Ishikawa (cell line): ENCODE measurements at regions not wholly inside any gene's neighbourhood (a gene's known extent, or its start where the extent isn't known, plus 50 kb on each side); places are given as distances from the start of the nearest gene placed in this dataset.

ENCODE experiments used
- CEBPB ChIP-seq: IDR thresholded peaks from 2 replicates; pipeline ENCODE4 v1.6.1; 2012
- CREB1 ChIP-seq: IDR thresholded peaks from 2 replicates; pipeline ENCODE4 v1.6.1; 2012; ENCODE audit warnings: low read depth
- EGR1 ChIP-seq: IDR thresholded peaks from 2 replicates; pipeline ENCODE4 v1.6.1; 2012
- EP300 ChIP-seq: IDR thresholded peaks from 2 replicates; pipeline ENCODE4 v1.6.1; 2012; ENCODE audit warnings: borderline replicate concordance
- FOXM1 ChIP-seq: IDR thresholded peaks from 2 replicates; pipeline ENCODE4 v1.6.1; 2012; ENCODE audit warnings: low read depth, borderline replicate concordance
- MAX ChIP-seq: IDR thresholded peaks from 2 replicates; pipeline ENCODE4 v1.6.1; 2012
- NFIC ChIP-seq: IDR thresholded peaks from 2 replicates; pipeline ENCODE4 v1.6.1; 2012
- RAD21 ChIP-seq: IDR thresholded peaks from 2 replicates; pipeline ENCODE4 v1.6.1; 2012; ENCODE audit warnings: low read depth
- REST ChIP-seq: IDR thresholded peaks from 2 replicates; pipeline ENCODE4 v1.6.1; 2012; ENCODE audit warnings: low read depth, mild to moderate bottlenecking
- TAF1 ChIP-seq: IDR thresholded peaks from 2 replicates; pipeline ENCODE4 v1.6.1; 2012; ENCODE audit warnings: low read depth, mild to moderate bottlenecking
- TCF12 ChIP-seq: IDR thresholded peaks from 2 replicates; pipeline ENCODE4 v1.6.1; 2012; ENCODE audit warnings: low read depth
- TEAD4 ChIP-seq: IDR thresholded peaks from 2 replicates; pipeline ENCODE4 v1.6.1; 2012
- YY1 ChIP-seq: IDR thresholded peaks from 2 replicates; pipeline ENCODE4 v1.6.1; 2012; ENCODE audit warnings: low read depth
- ZBTB7A ChIP-seq: IDR thresholded peaks from 2 replicates; pipeline ENCODE4 v1.6.1; 2012; ENCODE audit warnings: low read depth
- TF ChIP-seq, protein P1 (sequence below): IDR thresholded peaks from 2 replicates; pipeline ENCODE4 v1.6.1; 2012

- TF ChIP-seq, protein P1, sequence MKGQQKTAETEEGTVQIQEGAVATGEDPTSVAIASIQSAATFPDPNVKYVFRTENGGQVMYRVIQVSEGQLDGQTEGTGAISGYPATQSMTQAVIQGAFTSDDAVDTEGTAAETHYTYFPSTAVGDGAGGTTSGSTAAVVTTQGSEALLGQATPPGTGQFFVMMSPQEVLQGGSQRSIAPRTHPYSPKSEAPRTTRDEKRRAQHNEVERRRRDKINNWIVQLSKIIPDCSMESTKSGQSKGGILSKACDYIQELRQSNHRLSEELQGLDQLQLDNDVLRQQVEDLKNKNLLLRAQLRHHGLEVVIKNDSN: no peak
- TF ChIP-seq CREB1: no peak
Observed at GRCh38 chr1:116292929-116293725, 79.9 kb upstream of the ATP1A1 start.

GRCh38 chr1:116297495-116298212 lies 75.4 kb upstream of the ATP1A1 start:
- TF ChIP-seq TAF1: no peak
- TF ChIP-seq, protein P1: no peak

- TF ChIP-seq REST (no peak), MAX (no peak), NFIC (0 out of 2 replicates have a peak, but pooled peaks have one; percentile 10), TCF12 (no peak), FOXM1 (no peak), EP300 (peak; percentile 15; the same call in 1 of the 2 replicates), CREB1 (no peak), TEAD4 (no peak), YY1 (no peak), TAF1 (no peak), EGR1 (no peak), ZBTB7A (no peak), CEBPB (0 out of 2 replicates have a peak, but pooled peaks have one; percentile 12), RAD21 (no peak; the same call in 1 of the 2 replicates)
- TF ChIP-seq, protein P1: no peak
Observed at GRCh38 chr1:116298746-116299145, 74.3 kb upstream of the ATP1A1 start.

DNA sequence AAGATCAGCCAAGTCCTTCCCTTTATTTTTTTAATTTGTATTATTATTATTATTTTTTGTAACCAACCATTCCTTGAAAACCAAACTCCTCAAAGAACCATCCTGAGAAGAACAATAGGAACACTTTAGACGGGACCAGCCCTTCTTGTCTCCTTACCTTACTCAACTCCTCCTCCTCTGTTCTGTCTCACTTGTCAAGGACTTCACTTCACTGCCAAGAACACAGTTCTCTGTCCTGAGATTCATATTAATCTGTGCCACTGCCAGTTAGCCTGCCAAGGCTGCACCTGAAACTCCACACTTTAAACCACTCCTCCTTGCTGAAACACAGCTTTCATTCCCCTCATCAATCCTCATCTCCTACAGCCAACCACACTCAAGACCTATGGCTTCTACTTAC lies 73.8 kb upstream of the ATP1A1 start:
- TF ChIP-seq YY1: no peak
- TF ChIP-seq NFIC: peak; percentile 48; the same call in 1 of the 2 replicates
- 0 out of 2 replicates have a peak, but pooled peaks have one; percentile 22 for TF ChIP-seq TCF12
- TF ChIP-seq RAD21: no peak
- no peak for TF ChIP-seq MAX
- TF ChIP-seq FOXM1: no peak

DNA sequence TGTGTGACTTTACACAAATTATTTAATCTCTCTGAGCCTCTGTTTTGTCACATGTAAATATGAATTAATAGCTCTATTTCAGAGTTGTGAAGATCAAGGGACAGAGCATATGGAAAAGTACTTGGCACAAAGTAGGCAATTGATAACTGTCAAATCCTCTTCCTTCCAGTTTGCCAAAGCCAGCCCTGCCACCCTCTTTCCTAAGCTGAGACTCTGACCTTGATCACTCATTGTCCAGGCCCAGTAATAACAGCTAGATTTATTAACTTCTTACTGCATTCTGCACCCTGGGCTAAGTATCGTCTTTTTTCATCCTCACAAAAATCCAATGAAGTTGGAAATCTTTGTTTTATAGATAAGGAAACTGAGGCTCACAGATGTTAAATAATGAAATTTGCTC lies 70.8 kb upstream of the ATP1A1 start:
- TF ChIP-seq MAX (no peak), NFIC (no peak), TAF1 (no peak)

DNA sequence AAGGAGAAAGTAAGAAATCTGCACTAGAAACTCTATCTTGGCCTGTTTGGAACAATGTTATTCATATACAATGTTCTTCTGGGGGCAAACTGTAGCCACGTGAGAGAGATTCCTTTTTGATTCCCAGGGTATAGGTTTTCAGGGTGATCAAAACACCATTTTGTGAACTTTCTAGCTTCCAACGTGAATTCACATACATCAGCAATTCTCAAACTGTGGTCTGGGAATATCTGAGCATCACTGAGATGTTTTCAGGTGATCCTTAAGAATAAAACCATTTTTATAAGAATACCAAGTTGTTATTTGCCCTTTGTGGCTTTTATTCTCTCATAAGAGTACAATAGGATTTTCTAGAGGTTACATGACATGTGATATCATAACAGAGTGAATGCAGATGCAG lies 66.9 kb upstream of the ATP1A1 start:
- TF ChIP-seq FOXM1 (no peak), MAX (no peak)

DNA sequence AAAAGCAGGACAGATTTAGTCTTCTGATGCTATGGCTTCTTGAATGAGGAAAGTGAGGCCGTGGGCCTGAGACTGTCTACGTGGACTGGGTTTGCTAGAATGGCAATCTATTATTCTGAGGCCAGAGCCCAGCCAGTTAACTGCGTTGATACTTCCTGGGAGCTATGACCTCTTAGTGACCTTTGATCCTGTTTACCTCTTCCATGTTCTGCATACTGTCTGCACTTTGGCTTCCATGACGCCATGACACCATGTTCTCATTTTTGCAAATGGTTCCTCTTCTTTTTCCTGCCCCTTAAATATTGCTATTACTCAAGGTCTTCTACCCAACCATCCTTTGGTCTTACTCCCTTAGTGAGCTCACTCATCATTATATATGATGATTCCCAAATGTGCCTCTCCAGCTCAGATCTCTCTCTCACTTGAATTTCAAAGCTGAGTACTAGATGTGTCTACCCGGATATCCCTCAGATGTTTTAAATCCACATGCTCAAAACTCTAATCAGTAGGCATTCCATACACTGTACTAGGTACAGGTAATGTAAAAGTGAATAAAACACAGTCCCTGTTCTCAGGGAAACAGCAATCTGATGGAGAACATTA lies 66.1 kb upstream of the ATP1A1 start:
- TF ChIP-seq NFIC (no peak), FOXM1 (no peak), TEAD4 (no peak), YY1 (no peak), ZBTB7A (no peak), TCF12 (no peak), REST (no peak), RAD21 (no peak), TAF1 (no peak), MAX (no peak), CEBPB (no peak), EGR1 (no peak), CREB1 (no peak), EP300 (no peak)
- TF ChIP-seq, protein P1: no peak
